ENCODE measurements at regions not wholly inside any gene's neighbourhood (a gene's known extent, or its start where the extent isn't known, plus 50 kb on each side); places are given as distances from the start of the nearest gene placed in this dataset.

DNA sequence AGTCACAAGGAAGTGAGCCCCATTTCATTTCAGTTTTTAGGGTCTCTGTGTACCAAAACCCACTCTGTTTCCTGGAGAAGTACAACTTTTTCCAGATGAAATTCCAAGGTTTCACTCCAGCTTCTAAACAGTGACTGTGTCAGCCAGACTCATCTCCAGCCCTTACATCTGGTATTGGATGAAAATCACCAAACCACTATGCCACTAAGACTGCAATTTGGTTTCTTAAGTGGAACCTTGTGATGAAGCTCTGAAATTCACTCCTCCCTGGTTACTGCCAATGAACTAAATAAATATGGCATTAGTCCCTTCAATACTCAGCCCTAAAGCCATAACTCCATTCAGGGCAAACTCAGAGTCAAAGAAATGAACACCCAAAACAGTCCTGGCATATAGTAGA is 211.2 kb upstream of the DAPK1 start:
- Histone ChIP-seq H3K9me3 (ENCODE audit: control insufficient read depth, insufficient read depth, low read length) (no peaks in the 10 kb centered on the region), H3K36me3 (ENCODE audit: insufficient read depth, low read length) (no peaks in the 10 kb centered on the region), H3K4me1 (ENCODE audit: insufficient read depth, low read length) (no peaks in the 10 kb centered on the region)

DNA sequence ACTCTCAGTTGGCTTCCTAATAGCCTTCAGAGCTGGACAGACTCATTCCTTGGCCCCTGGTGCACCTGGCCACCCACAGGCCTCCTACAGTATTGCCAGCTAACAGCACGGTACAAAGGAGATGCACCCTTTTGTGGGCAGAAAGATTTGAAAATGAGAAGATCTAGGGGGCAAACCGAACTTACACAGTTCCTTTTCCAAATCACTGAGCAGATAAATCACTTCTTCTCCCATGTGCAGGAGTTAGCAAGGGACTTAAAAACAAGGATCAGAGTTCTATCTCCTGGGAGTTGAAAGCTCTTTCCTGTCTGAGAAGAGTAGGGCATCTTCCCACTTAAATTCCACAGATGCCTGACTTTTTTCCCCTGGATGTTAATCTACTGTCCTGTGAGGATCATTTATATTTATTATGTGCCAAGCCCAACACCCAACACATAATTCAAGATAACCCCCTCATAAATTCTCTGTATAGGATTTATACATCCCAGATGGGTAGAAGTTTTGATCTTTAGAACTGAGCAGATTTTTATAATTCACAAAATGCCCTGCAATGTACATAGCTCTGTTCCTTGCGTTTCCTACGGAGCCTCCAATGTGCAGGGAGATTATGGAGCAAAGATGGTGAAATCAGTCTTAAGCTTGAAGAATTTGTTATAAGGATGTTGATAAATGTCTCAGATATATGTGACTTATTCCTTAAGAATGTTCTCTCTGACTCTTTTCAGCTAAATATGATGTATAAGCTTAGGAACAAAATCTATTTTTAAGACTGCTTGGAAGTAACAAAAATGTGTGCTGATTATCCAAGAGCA is 207.2 kb upstream of the DAPK1 start:
- Histone ChIP-seq H3K4me1 (ENCODE audit: insufficient read depth, low read length) (no peaks in the 10 kb centered on the region), H3K9me3 (ENCODE audit: control insufficient read depth, insufficient read depth, low read length) (no peaks in the 10 kb centered on the region), H3K36me3 (ENCODE audit: insufficient read depth, low read length) (no peaks in the 10 kb centered on the region)

More for the DNA sequence above, 211.2 kb upstream of the DAPK1 start:
- no peak overlapping the region for H3K9ac ChIP-seq (ENCODE audit: low read depth, low read length)

DNA sequence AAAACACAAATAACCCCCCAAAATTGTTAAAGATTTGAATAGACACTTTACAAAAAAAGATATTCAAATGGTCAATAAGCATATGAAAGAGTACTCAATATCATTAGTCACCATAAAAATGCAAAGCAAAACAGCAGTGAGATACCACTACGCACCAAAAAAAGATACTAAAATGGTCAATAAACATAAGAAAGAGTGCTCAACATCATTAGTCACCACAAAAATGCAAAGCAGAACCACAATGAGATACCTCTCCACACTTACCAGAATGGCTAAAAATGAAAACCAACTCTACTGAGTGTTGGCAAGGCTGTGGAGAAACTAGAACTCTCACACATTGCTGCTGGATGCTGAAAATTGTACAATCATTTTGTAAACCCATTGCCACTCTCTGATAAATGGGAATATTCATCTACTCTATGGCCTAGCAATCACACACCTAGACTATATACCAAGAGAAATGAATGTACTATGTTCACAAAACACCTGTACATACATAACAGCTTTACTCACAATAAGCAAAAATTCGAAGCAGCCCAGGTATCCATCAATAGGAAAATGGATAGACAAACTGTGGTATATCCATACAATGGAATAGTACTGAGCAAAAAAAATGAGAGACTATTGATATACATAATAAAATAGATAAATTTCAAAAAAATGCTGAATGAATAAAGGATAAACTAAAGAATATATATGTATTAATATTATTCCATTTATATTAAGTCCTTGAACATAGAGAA is 205.0 kb upstream of the DAPK1 start:
- Histone ChIP-seq H3K9me3 (ENCODE audit: control insufficient read depth, insufficient read depth, low read length) (no peaks in the 10 kb centered on the region), H3K9ac (ENCODE audit: low read depth, low read length) (no peak overlapping the region), H3K36me3 (ENCODE audit: insufficient read depth, low read length) (no peaks in the 10 kb centered on the region), H3K4me1 (ENCODE audit: insufficient read depth, low read length) (no peaks in the 10 kb centered on the region)

More for the DNA sequence above, 207.2 kb upstream of the DAPK1 start:
- H3K9ac ChIP-seq (ENCODE audit: low read depth, low read length) = no peak overlapping the region

DNA sequence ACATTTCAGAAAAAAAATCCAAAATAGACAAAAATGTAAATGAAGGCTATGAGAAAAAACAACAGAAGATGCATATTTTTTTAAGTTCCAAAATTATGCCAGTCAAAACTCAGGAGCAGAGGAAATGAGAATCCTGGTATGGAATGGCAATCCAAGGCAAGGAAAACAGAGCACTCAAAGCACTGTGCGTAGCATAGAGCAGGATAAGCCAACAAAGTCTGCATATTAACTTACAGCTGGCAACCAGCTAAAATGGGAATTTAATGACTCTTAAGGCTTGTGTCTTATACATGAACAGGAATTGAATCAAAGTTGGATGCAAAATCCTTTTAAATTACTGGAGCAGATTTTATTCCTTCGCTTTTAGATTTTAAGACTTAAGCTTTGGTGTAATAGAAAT is 203.5 kb upstream of the DAPK1 start:
- no peaks in the 10 kb centered on the region for H3K9me3 ChIP-seq (ENCODE audit: control insufficient read depth, insufficient read depth, low read length)
- H3K36me3 ChIP-seq (ENCODE audit: insufficient read depth, low read length) = no peaks in the 10 kb centered on the region
- no peak overlapping the region for H3K9ac ChIP-seq (ENCODE audit: low read depth, low read length)
- H3K4me1 ChIP-seq (ENCODE audit: insufficient read depth, low read length) = no peaks in the 10 kb centered on the region

DNA sequence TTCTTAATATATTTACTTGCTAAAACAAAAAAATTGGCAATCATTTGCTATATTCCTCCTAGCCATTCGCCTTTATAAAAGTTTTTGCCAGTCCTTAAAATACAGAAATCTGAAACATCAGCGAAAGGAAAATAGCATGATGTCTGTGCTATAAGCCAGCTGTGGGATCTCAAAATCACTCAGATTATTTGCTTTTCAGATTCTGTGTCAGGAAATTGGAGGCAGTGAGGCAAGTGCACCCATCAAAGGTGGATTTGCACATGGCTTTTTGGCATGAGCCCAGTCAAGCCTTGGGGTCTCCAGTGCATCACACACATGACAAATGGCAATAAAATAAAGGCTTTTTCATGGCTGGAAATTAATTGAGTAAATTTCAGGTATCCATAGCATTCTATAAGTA is 196.8 kb upstream of the DAPK1 start:
- H3K4me1 ChIP-seq (ENCODE audit: insufficient read depth, low read length) = no peaks in the 10 kb centered on the region
- no peak overlapping the region for H3K9ac ChIP-seq (ENCODE audit: low read depth, low read length)
- H3K9me3 ChIP-seq (ENCODE audit: control insufficient read depth, insufficient read depth, low read length) = no peaks in the 10 kb centered on the region
- H3K36me3 ChIP-seq (ENCODE audit: insufficient read depth, low read length) = no peaks in the 10 kb centered on the region

DNA sequence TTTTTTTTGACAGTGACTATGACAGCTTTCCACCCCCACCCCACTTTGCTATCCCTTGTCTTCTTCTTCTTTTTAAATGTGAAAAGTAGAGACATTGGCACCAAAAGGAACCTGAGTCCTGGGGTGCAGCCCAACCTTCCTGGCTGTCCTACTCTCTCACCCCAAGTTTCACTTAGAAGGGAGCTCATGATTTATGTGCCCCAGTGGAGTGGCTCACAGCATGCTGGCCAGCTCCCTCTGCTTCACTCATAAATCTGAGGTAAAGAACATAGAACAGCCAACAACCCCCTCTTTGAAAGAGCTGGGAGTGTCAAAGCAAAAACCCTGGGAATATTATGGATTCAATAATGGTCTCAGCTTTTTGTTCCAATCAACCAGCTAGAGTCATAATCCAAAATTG is 196.3 kb upstream of the DAPK1 start:
- Histone ChIP-seq H3K4me1 (ENCODE audit: insufficient read depth, low read length) (no peaks in the 10 kb centered on the region), H3K36me3 (ENCODE audit: insufficient read depth, low read length) (no peaks in the 10 kb centered on the region), H3K9me3 (ENCODE audit: control insufficient read depth, insufficient read depth, low read length) (no peaks in the 10 kb centered on the region), H3K9ac (ENCODE audit: low read depth, low read length) (no peak overlapping the region)

DNA sequence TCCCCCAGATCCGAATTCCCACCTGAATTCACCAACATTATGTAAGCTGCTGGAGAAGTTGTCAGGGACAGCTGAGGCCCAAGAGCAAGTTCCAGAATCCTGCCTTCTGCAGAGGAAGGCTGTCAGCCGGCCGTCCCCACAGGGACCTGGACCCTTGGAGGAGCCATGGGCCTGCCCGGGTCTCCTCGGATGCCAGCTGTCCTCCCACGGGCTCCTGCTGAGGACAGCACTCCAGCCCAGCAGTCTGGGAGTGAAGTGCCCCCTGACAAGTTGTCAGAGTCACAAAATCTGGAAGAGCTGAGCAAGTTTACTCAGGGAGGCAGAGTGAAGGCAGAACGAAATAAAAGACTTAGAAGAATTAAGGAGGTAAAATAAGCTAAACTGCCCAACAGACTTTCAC is 192.5 kb upstream of the DAPK1 start:
- H3K36me3 ChIP-seq (ENCODE audit: insufficient read depth, low read length) = no peaks in the 10 kb centered on the region
- no peaks in the 10 kb centered on the region for H3K9me3 ChIP-seq (ENCODE audit: control insufficient read depth, insufficient read depth, low read length)
- H3K9ac ChIP-seq (ENCODE audit: low read depth, low read length) = no peak overlapping the region
- H3K4me1 ChIP-seq (ENCODE audit: insufficient read depth, low read length) = no peaks in the 10 kb centered on the region

DNA sequence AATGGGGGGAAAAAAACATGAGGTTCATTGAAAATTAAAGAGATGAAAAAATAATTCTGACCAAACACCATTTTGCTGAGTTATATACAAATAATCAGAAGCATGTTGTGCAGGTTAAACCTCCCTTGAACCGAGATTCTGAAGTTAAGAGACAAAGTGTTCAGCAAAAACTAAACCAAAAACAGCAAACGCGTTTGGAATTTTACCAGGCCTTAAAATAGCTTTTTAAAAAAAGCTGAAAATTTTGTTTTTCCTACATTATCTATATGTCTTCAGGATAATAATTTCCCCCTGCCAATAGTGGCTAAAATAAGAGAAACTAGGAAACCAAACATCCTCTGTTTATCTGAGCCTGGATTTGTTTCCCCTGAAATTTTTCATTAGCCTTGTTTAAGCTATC is 191.7 kb upstream of the DAPK1 start:
- Histone ChIP-seq H3K4me1 (ENCODE audit: insufficient read depth, low read length) (no peaks in the 10 kb centered on the region), H3K9ac (ENCODE audit: low read depth, low read length) (no peak overlapping the region), H3K36me3 (ENCODE audit: insufficient read depth, low read length) (no peaks in the 10 kb centered on the region), H3K9me3 (ENCODE audit: control insufficient read depth, insufficient read depth, low read length) (no peaks in the 10 kb centered on the region)

DNA sequence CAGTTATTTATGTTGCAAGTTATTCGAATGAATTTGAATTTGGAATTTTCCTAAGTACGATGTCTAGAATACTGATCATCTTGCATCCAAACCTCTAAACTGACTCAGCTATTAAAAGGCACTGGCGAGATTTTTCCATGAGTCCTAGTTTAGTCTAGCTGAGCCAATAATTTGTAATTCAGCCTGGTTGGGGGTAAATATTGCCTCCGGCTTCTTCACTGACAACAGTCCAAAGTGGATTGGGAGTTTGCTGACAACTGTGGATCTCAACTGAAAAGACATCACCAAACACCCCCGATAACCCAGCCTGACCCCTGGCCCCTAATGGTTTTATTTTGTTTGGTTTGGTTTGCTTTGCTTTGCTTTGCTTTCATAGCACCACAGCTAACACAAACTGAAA is 189.8 kb upstream of the DAPK1 start:
- H3K9me3 ChIP-seq (ENCODE audit: control insufficient read depth, insufficient read depth, low read length) = no peaks in the 10 kb centered on the region
- no peaks in the 10 kb centered on the region for H3K4me1 ChIP-seq (ENCODE audit: insufficient read depth, low read length)
- H3K9ac ChIP-seq (ENCODE audit: low read depth, low read length) = no peak overlapping the region

DNA sequence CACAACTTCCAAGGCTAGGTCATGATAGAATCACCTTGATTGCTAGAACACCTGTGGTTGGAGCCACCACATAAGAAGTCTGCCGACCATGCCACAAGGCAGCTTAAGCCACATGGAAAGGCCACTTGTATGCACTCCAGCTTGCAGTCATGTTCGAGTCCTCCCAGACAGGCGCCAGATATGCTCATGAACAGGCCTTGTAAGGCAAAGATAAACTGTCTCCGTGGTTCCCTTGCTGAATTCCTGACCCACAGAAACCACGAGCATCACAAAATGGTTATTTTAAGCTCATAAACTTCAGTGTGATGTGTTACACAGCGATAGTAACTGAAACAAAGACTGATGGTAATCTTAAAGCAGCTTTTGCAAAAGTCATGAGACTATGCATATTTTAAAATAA is 188.4 kb upstream of the DAPK1 start:
- no peaks in the 10 kb centered on the region for H3K9me3 ChIP-seq (ENCODE audit: control insufficient read depth, insufficient read depth, low read length)
- no peaks in the 10 kb centered on the region for H3K36me3 ChIP-seq (ENCODE audit: insufficient read depth, low read length)
- no peaks in the 10 kb centered on the region for H3K4me1 ChIP-seq (ENCODE audit: insufficient read depth, low read length)
- H3K9ac ChIP-seq (ENCODE audit: low read depth, low read length) = no peak overlapping the region

More for the DNA sequence above, 189.8 kb upstream of the DAPK1 start:
- H3K36me3 ChIP-seq (ENCODE audit: insufficient read depth, low read length) = no peaks in the 10 kb centered on the region

DNA sequence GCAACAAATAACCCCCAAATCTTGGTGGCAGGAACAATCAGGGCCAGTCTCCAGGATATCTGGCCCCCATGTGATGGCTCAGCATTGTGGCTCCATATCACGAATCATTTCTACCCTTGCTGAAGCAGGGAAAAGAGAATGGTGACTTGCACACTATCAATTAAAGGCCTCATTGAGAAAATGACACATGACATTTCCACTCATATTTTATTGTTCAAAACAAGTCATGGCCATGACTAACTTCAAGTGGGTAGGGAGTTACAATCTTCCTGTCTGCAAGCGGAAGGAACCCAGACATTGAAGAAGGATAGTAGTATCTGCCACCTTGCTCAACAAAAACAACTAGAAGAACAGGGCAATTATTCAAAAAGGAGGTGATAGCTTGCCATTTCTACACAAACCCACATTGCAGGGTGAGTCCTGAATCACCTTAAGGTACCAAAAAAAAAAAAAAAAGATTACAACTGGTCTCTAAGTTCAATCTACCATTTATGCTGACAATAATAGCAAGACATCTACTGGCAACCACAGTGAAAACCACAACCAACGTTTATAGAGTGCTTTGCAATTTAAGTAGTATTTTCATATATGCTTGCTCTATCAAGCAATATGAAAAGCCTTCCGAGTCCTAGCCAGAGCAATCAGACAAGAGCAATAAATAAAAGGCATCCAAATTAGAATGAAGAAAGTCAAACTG is 186.7 kb upstream of the DAPK1 start:
- Histone ChIP-seq H3K9me3 (ENCODE audit: control insufficient read depth, insufficient read depth, low read length) (no peaks in the 10 kb centered on the region), H3K4me1 (ENCODE audit: insufficient read depth, low read length) (no peaks in the 10 kb centered on the region), H3K9ac (ENCODE audit: low read depth, low read length) (no peak overlapping the region), H3K36me3 (ENCODE audit: insufficient read depth, low read length) (no peaks in the 10 kb centered on the region)

DNA sequence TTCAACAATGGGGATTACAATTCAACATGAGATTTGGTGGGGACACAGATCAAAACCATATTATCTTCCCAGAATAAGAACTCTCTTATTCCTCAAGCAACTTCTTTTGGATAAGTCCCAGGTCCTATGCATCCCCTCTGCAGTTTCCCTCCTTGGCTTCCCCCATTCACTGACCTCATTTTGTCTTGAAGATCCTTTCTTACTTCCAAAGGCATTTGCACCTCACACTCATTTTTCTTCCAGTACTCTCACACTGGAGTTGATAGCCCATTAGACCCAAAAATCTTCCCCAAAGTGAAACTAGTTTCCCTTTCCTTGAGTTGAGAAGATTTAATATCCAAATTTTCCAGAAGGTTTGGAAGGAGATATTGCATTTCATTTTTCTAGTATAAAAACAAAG is 178.0 kb upstream of the DAPK1 start:
- no peaks in the 10 kb centered on the region for H3K4me1 ChIP-seq (ENCODE audit: insufficient read depth, low read length)
- peaks cover 3% of the 10 kb centered on the region; the same call in 1 of the 2 replicates for H3K9me3 ChIP-seq (ENCODE audit: control insufficient read depth, insufficient read depth, low read length)
- no peak overlapping the region for H3K9ac ChIP-seq (ENCODE audit: low read depth, low read length)
- no peaks in the 10 kb centered on the region; the same call in 1 of the 2 replicates for H3K36me3 ChIP-seq (ENCODE audit: insufficient read depth, low read length)

DNA sequence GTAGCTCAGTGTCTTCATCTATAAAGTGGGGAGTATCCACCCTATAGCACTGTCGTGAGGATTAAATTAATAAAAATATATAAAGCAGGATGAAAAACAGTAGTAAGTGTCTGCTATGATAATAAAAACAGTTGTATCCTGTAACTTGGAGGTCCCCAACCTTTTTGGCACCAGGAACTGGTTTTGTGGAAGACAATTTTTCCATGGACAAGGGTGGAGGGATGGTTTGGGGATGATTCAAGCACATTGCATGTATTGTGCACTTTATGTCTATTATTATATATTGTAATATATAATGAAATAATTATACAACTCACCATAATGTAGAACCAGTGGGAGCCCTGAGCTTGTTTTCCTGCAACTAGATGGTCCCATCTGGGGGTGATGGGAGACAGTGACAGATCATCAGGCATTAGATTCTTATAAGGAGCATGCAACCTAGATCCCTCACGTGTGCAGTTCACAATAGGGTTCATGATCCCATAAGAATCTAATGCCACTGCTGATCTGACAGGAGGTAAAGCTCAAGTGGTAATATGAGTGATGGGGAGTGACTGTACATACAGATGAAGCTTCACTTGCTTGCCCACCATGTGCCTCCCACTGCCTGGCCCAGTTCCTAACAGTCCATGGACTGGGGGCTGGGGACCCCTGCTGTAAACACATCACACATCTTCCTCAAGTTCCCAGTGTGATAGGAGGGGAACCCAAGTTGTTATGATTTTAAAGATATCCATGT is 177.4 kb upstream of the DAPK1 start:
- Histone ChIP-seq H3K9ac (ENCODE audit: low read depth, low read length) (no peak overlapping the region), H3K4me1 (ENCODE audit: insufficient read depth, low read length) (no peaks in the 10 kb centered on the region), H3K9me3 (ENCODE audit: control insufficient read depth, insufficient read depth, low read length) (peaks cover 3% of the 10 kb centered on the region; the same call in 1 of the 2 replicates), H3K36me3 (ENCODE audit: insufficient read depth, low read length) (no peaks in the 10 kb centered on the region; the same call in 1 of the 2 replicates)
